Spleen (tissue), 11 donors: ENCODE measurements at regions not wholly inside any gene's neighbourhood (a gene's known extent, or its start where the extent isn't known, plus 50 kb on each side); places are given as distances from the start of the nearest gene placed in this dataset.

Experiments
- DNase-seq: peaks from one replicate; pipeline ENCODE4 v3.0.0-alpha.2; 2020
- H3K27ac ChIP-seq, 8 donors: fragments of 200-600 bp; sonication (generic) in 7 of 8; 1 replicate in 4 of 8; 2 replicates in 4 of 8; pipeline versions ENCODE4 v1.5.0 to v1.8.0; 2016 to 2021; ENCODE audit warnings: inconsistent platforms in 4 of 8, mild to moderate bottlenecking in 4 of 8, moderate library complexity in 1 of 8
- H3K27me3 ChIP-seq, 7 donors: fragments of 200-600 bp; sonication (generic) in 6 of 7; replicated peaks in 1 of 7; 1 replicate in 4 of 7; 2 replicates in 3 of 7; pipeline versions ENCODE4 v1.5.0 to v1.8.0; 2016 to 2021; ENCODE audit warnings: inconsistent platforms in 3 of 7, mild to moderate bottlenecking in 1 of 7
- H3K36me3 ChIP-seq, 6 donors: fragments of 200-600 bp; sonication (generic) in 5 of 6; 1 replicate in 4 of 6; 2 replicates in 2 of 6; pipeline versions ENCODE4 v1.5.0 to v1.8.0; 2016 to 2021; ENCODE audit warnings: inconsistent platforms in 2 of 6
- H3K4me1 ChIP-seq, 6 donors: fragments of 200-600 bp; sonication (generic) in 5 of 6; 1 replicate in 3 of 6; 2 replicates in 3 of 6; pipeline versions ENCODE4 v1.5.0 to v1.8.0; 2016 to 2021; ENCODE audit warnings: inconsistent platforms in 3 of 6
- H3K4me3 ChIP-seq, 8 donors: fragments of 200-600 bp; sonication (generic) in 7 of 8; 1 replicate in 4 of 8; 2 replicates in 4 of 8; pipeline versions ENCODE4 v1.5.0 to v1.8.0; 2016 to 2021; ENCODE audit warnings: inconsistent platforms in 4 of 8, mild to moderate bottlenecking in 4 of 8, moderate library complexity in 2 of 8
- H3K9me3 ChIP-seq, 8 donors: fragments of 200-600 bp; sonication (generic) in 7 of 8; 1 replicate in 4 of 8; 2 replicates in 4 of 8; pipeline versions ENCODE4 v1.5.0 to v1.8.0; 2016 to 2021; ENCODE audit warnings: inconsistent platforms in 4 of 8
- CTCF ChIP-seq, 11 experiments: fragments of 200-600 bp in 7 of 11; fragments of 450-650 bp in 4 of 11; sonication (generic) in 4 of 11; IDR thresholded peaks in 8 of 11; conservative IDR thresholded peaks in 3 of 11; 1 replicate in 7 of 11; 2 replicates in 4 of 11; pipeline versions ENCODE4 v1.4.0 to v1.8.0; 2016 to 2021; ENCODE audit warnings: antibody characterized with exemption in 11 of 11, inconsistent platforms in 4 of 11, mild to moderate bottlenecking in 1 of 11
- POLR2A ChIP-seq, 3 donors: fragments of 450-650 bp; IDR thresholded peaks; one replicate each; pipeline ENCODE4 v1.5.1; 2017; ENCODE audit warnings: antibody characterized with exemption in 3 of 3, mild to moderate bottlenecking in 1 of 3
- POLR2AphosphoS5 ChIP-seq, 3 donors: sonication (generic); formaldehyde crosslinking; IDR thresholded peaks; one replicate each; pipeline ENCODE4 v1.5.1; 2017; ENCODE audit warnings: antibody characterized with exemption in 3 of 3
- WGBS, 5 donors: extraction: QIAGEN DNeasy Blood & Tissue Kit in 3 of 5; methylation state at CpG; one replicate each; pipeline versions ENCODE4 v1.1.5 to v1.1.7; 2013 to 2018; 5-methylcytosine and 5-hydroxymethylcytosine counted together
- intact Hi-C: fragments of 100-400 bp; cut with DNase I; formaldehyde crosslinking; loops from one replicate; pipeline ENCODE4 v1.15.0; 2023; ENCODE audit warnings: low total_unique reads
- donor health status: healthy with polysubstance abuse.
- donor health status: DM: no; HTN: no; CAD: no; lungs with moderate emphysema.
- donor health status: DM: no; HTN: no; CAD: no.
- donor health status: Bipolar disorder and iron deficiency.
- donor health status: healthy.
- donor health status: DM: no; HTN: no; CAD: no.
- donor health status: DM: yes; HTN: yes; CAD: no.

- intact Hi-C loops: no loop called here
These were observed 637.7 kb upstream of the CITED2 start for GRCh38 chr6:140012150-140012549.

GRCh38 chr6:140011537-140011936 lies 637.1 kb upstream of the CITED2 start:
- Histone ChIP-seq H3K4me1 (peaks cover 4 to 16% (median 12%) of the 10 kb centered on the region in 6 donors), H3K27me3 (no peaks in the 10 kb centered on the region), H3K27ac (peak overlapping the region in 5 of 8 donors; percentile 7 to 44 (median 13)), H3K36me3 (no peaks in the 10 kb centered on the region), H3K9me3 (peaks cover 0 to 5% (median 0%) of the 10 kb centered on the region in 8 donors), H3K4me3 (no peak overlapping the region)
- intact Hi-C loops: no loop called here
- WGBS, 5 donors: 72 to 85% (median 78%) methylated on average over 4 of the region's 4 CpGs
- no peak for DNase-seq
- TF ChIP-seq CTCF (IDR thresholded peaks at IDR 0.05 in 8 of 11, conservative IDR thresholded peaks at IDR 0.05 in 3 of 11) (no peak), POLR2A (IDR thresholded peaks at IDR 0.05) (no peak), POLR2AphosphoS5 (IDR thresholded peaks at IDR 0.05) (no peak)

More at GRCh38 chr6:140012150-140012549, 637.7 kb upstream of the CITED2 start:
- no peaks in the 10 kb centered on the region for H3K36me3 ChIP-seq
- peaks cover 4 to 16% (median 12%) of the 10 kb centered on the region in 6 donors for H3K4me1 ChIP-seq
- peak overlapping the region in 4 of 8 donors; percentile 9 to 44 (median 24) for H3K27ac ChIP-seq
- WGBS, 5 donors: 2 to 27% (median 17%) methylated on average over 1 of the region's 1 CpG
- H3K9me3 ChIP-seq: peaks cover 0 to 5% (median 0%) of the 10 kb centered on the region in 8 donors
- H3K27me3 ChIP-seq: no peaks in the 10 kb centered on the region
- no peak overlapping the region for H3K4me3 ChIP-seq
- no peak for DNase-seq
- no peak for TF ChIP-seq CTCF (IDR thresholded peaks at IDR 0.05 in 8 of 11, conservative IDR thresholded peaks at IDR 0.05 in 3 of 11)
- TF ChIP-seq POLR2AphosphoS5 (IDR thresholded peaks at IDR 0.05): no peak
- no peak for TF ChIP-seq POLR2A (IDR thresholded peaks at IDR 0.05)

- no peak for DNase-seq
- H3K36me3 ChIP-seq: no peaks in the 10 kb centered on the region
- no peak overlapping the region for H3K27ac ChIP-seq
- 90 to 96% (median 94%) methylated on average over 3 of the region's 3 CpGs for WGBS, 5 donors
- H3K9me3 ChIP-seq: peaks cover 0 to 5% (median 0%) of the 10 kb centered on the region in 8 donors
- intact Hi-C loops: no loop called here
- peaks cover 4 to 16% (median 12%) of the 10 kb centered on the region in 6 donors for H3K4me1 ChIP-seq
- H3K4me3 ChIP-seq: no peak overlapping the region
- H3K27me3 ChIP-seq: no peaks in the 10 kb centered on the region
- TF ChIP-seq CTCF (IDR thresholded peaks at IDR 0.05 in 8 of 11, conservative IDR thresholded peaks at IDR 0.05 in 3 of 11) (no peak), POLR2A (IDR thresholded peaks at IDR 0.05) (no peak), POLR2AphosphoS5 (IDR thresholded peaks at IDR 0.05) (no peak)
These were observed 634.8 kb upstream of the CITED2 start for GRCh38 chr6:140009286-140009685.

DNA sequence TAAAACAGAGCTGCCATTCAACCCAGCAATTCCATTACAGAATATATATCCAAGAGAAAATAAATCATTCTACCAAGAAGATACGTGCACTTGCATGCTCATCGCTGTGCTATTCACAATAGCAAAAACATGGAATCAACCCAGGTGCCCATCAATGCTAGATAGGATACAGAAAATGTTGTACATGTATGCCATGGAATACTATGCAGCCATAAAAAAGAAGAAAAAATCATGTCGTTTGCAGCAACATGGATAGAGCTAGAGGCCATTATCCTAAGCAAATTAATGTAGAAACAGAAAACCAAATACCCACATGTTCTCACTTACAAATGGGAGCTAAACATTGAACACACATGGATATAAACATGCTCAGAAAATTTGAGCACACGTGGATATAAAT lies 633.1 kb upstream of the CITED2 start:
- Histone ChIP-seq H3K4me1 (peaks cover 4 to 14% (median 12%) of the 10 kb centered on the region in 6 donors), H3K27ac (no peak overlapping the region), H3K27me3 (no peaks in the 10 kb centered on the region), H3K4me3 (no peak overlapping the region), H3K36me3 (no peaks in the 10 kb centered on the region), H3K9me3 (peaks cover 0 to 5% (median 0%) of the 10 kb centered on the region in 8 donors)
- DNase-seq: no peak
- TF ChIP-seq POLR2A (IDR thresholded peaks at IDR 0.05) (no peak), POLR2AphosphoS5 (IDR thresholded peaks at IDR 0.05) (no peak), CTCF (IDR thresholded peaks at IDR 0.05 in 8 of 11, conservative IDR thresholded peaks at IDR 0.05 in 3 of 11) (no peak)
- 94 to 98% (median 97%) methylated on average over 4 of the region's 4 CpGs for WGBS, 5 donors
- intact Hi-C loops: no loop called here
